A549 (cell line): ENCODE measurements at regions not wholly inside any gene's neighbourhood (a gene's known extent, or its start where the extent isn't known, plus 50 kb on each side); places are given as distances from the start of the nearest gene placed in this dataset.

Experiments used
- CTCF ChIP-seq: fragments of >200 bp; sonication (Bioruptor Twin); formaldehyde crosslinking; IDR thresholded peaks from 3 replicates; pipeline ENCODE4 v1.5.1; 2016
- MYC ChIP-seq: IDR thresholded peaks from 2 replicates; pipeline ENCODE4 v1.6.1; 2012; ENCODE audit warnings: mild to moderate bottlenecking, inconsistent platforms, low read length, improper control_type of control experiment, borderline replicate concordance
- POLR2A ChIP-seq: IDR thresholded peaks from 2 replicates; pipeline ENCODE4 v1.6.1; 2012; ENCODE audit warnings: mild to moderate bottlenecking, low read length
- RAD21 ChIP-seq, 2 experiments: fragments of >200 bp in 1 of 2; sonication (Bioruptor Twin) in 1 of 2; formaldehyde crosslinking in 1 of 2; IDR thresholded peaks in 1 of 2; conservative IDR thresholded peaks in 1 of 2; 2 replicates in 1 of 2; 3 replicates in 1 of 2; pipeline ENCODE4 v1.6.1; 2012 to 2018; ENCODE audit warnings: inconsistent platforms in 1 of 2
- RFX5 ChIP-seq: fragments of 450-650 bp; IDR thresholded peaks from 2 replicates; pipeline ENCODE4 v1.7.1; 2014; ENCODE audit warnings: antibody characterized with exemption, mild to moderate bottlenecking, moderate library complexity
- ZC3H11A ChIP-seq: fragments of 450-650 bp; IDR thresholded peaks from 2 replicates; pipeline ENCODE4 v1.6.1; 2014; ENCODE audit warnings: antibody characterized with exemption, mild to moderate bottlenecking
- ZNF302 ChIP-seq: fragments of 250-450 bp; sonication (Bioruptor Pico); IDR thresholded peaks from 2 replicates; pipeline ENCODE4 v1.9.0; 2021; ENCODE audit warnings: inconsistent platforms, mild to moderate bottlenecking, moderate library complexity
- TF ChIP-seq, protein P1 (sequence below): IDR thresholded peaks from 2 replicates; pipeline ENCODE4 v1.6.1; 2012

- TF ChIP-seq POLR2A: no peak
- no peak for TF ChIP-seq MYC
- no peak for TF ChIP-seq ZNF302
- TF ChIP-seq CTCF: no peak
- TF ChIP-seq ZC3H11A: no peak
- TF ChIP-seq, protein P1, sequence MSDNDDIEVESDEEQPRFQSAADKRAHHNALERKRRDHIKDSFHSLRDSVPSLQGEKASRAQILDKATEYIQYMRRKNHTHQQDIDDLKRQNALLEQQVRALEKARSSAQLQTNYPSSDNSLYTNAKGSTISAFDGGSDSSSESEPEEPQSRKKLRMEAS: no peak
- TF ChIP-seq RFX5: no peak
- no peak for TF ChIP-seq RAD21 (conservative IDR thresholded peaks at IDR 0.05 in 1 of 2, IDR thresholded peaks at IDR 0.05 in 1 of 2)
Measured at GRCh38 chr7:23918856-23919255, 208.8 kb downstream of the STK31 start.
